DMS 273 (cell line): ENCODE measurements at regions not wholly inside any gene's neighbourhood (a gene's known extent, or its start where the extent isn't known, plus 50 kb on each side); places are given as distances from the start of the nearest gene placed in this dataset.
"Not testable (repeated sequence)": the region's sequence is repeated elsewhere in the genome, so short reads cannot be mapped to it uniquely, and the experiment has no call there.

Experiments used
- DNase-seq: peaks from one replicate; lab custom pipeline; 2025; ENCODE audit not compliant: unreplicated experiment; lab: John Stamatoyannopoulos, UW

- no peak for DNase-seq
Measured at GRCh38 chr7:81234896-81235295, 316.0 kb upstream of the SEMA3C start.

GRCh38 chr7:81233208-81233940, 314.5 kb upstream of the SEMA3C start:
- peak; percentile 52 for DNase-seq

GRCh38 chr7:81232084-81232799, 313.4 kb upstream of the SEMA3C start:
- peak; percentile 67 for DNase-seq

- DNase-seq: peak; percentile 49
Measured at GRCh38 chr7:81231301-81231838, 312.5 kb upstream of the SEMA3C start.

GRCh38 chr7:81226234-81226633, 307.4 kb upstream of the SEMA3C start:
- no peak for DNase-seq

GRCh38 chr7:81222692-81223091, 303.8 kb upstream of the SEMA3C start:
- DNase-seq: not testable (repeated sequence)

GRCh38 chr7:81221527-81222217, 302.8 kb upstream of the SEMA3C start:
- DNase-seq: no peak

GRCh38 chr7:81218480-81219106, 299.7 kb upstream of the SEMA3C start:
- no peak for DNase-seq

GRCh38 chr7:81213394-81213793, 294.5 kb upstream of the SEMA3C start:
- no peak for DNase-seq

GRCh38 chr7:81211934-81212320, 293.1 kb upstream of the SEMA3C start:
- DNase-seq: no peak

- DNase-seq: no peak
Measured at GRCh38 chr7:81211204-81211933, 292.5 kb upstream of the SEMA3C start.

- DNase-seq: no peak
Measured at GRCh38 chr7:81210137-81211064, 291.6 kb upstream of the SEMA3C start.

- no peak for DNase-seq
Measured at GRCh38 chr7:81209059-81209458, 290.2 kb upstream of the SEMA3C start.

GRCh38 chr7:81207801-81208200, 288.9 kb upstream of the SEMA3C start:
- DNase-seq: no peak

GRCh38 chr7:81206667-81207360, 288.0 kb upstream of the SEMA3C start:
- no peak for DNase-seq

- DNase-seq: no peak
Measured at GRCh38 chr7:81206217-81206616, 287.4 kb upstream of the SEMA3C start.

- no peak for DNase-seq
Measured at GRCh38 chr7:81201188-81201587, 282.3 kb upstream of the SEMA3C start.

GRCh38 chr7:81198766-81199165, 279.9 kb upstream of the SEMA3C start:
- DNase-seq: no peak

GRCh38 chr7:81197266-81197665, 278.4 kb upstream of the SEMA3C start:
- DNase-seq: no peak
